ENCODE measurements at regions not wholly inside any gene's neighbourhood (a gene's known extent, or its start where the extent isn't known, plus 50 kb on each side); places are given as distances from the start of the nearest gene placed in this dataset.
"Not testable (repeated sequence)": the region's sequence is repeated elsewhere in the genome, so short reads cannot be mapped to it uniquely, and the experiment has no call there.

GRCh38 chr14:41062826-41063225 is 543.9 kb upstream of the LRFN5 start:
- DNase-seq: no peak

- no peak for DNase-seq
Measured at GRCh38 chr14:41055589-41055988, 551.1 kb upstream of the LRFN5 start.

GRCh38 chr14:41051801-41052200 is 554.9 kb upstream of the LRFN5 start:
- DNase-seq: no peak

GRCh38 chr14:41047763-41048162 is 558.9 kb upstream of the LRFN5 start:
- DNase-seq: no peak

GRCh38 chr14:41037388-41037787 is 569.3 kb upstream of the LRFN5 start:
- DNase-seq: no peak

GRCh38 chr14:41034969-41035368 is 571.7 kb upstream of the LRFN5 start:
- DNase-seq: no peak

GRCh38 chr14:41022932-41023331 is 583.7 kb upstream of the LRFN5 start:
- no peak for DNase-seq

- DNase-seq: no peak
Measured at GRCh38 chr14:41016213-41016612, 590.5 kb upstream of the LRFN5 start.

GRCh38 chr14:41000350-41000749 is 606.3 kb upstream of the LRFN5 start:
- no peak for DNase-seq

- DNase-seq: no peak
Measured at GRCh38 chr14:40989260-40989659, 617.4 kb upstream of the LRFN5 start.

- DNase-seq: no peak
Measured at GRCh38 chr14:40987481-40987880, 619.2 kb upstream of the LRFN5 start.

- DNase-seq: no peak
Measured at GRCh38 chr14:40986655-40987054, 620.0 kb upstream of the LRFN5 start.

- DNase-seq: no peak
Measured at GRCh38 chr14:40985584-40985983, 621.1 kb upstream of the LRFN5 start.

GRCh38 chr14:40983604-40984003 is 623.1 kb upstream of the LRFN5 start:
- DNase-seq: no peak

- DNase-seq: no peak
Measured at GRCh38 chr14:40981247-40981646, 625.4 kb upstream of the LRFN5 start.

GRCh38 chr14:40960257-40960656 is 646.4 kb upstream of the LRFN5 start:
- DNase-seq: not testable (repeated sequence)

- DNase-seq: no peak
Measured at GRCh38 chr14:40955131-40955505, 651.6 kb upstream of the LRFN5 start.

- not testable (repeated sequence) for DNase-seq
Measured at GRCh38 chr14:40954448-40955130, 652.1 kb upstream of the LRFN5 start.

GRCh38 chr14:40944521-40944920 is 662.2 kb upstream of the LRFN5 start:
- no peak for DNase-seq

- DNase-seq: no peak
Measured at GRCh38 chr14:40936861-40937260, 669.8 kb upstream of the LRFN5 start.

- no peak for DNase-seq
Measured at GRCh38 chr14:40920380-40920779, 686.3 kb upstream of the LRFN5 start.

GRCh38 chr14:40911141-40911540 is 695.5 kb upstream of the LRFN5 start:
- DNase-seq: no peak

GRCh38 chr14:40909906-40910305 is 696.8 kb upstream of the LRFN5 start:
- DNase-seq: no peak

- DNase-seq: no peak
Measured at GRCh38 chr14:40903709-40904108, 703.0 kb upstream of the LRFN5 start.

- no peak for DNase-seq
Measured at GRCh38 chr14:40899435-40899834, 707.2 kb upstream of the LRFN5 start.

Data from inflammatory macrophage (primary cell).